Neuronal stem cell (in vitro differentiated cells): ENCODE measurements at regions not wholly inside any gene's neighbourhood (a gene's known extent, or its start where the extent isn't known, plus 50 kb on each side); places are given as distances from the start of the nearest gene placed in this dataset.
A peak's percentile ranks its signal among the peaks of the same experiment; 100 is the strongest.

ENCODE experiments used
- DNase-seq: peaks from one replicate; pipeline ENCODE4 v3.0.0-alpha.2; 2013; ENCODE audit warnings: low spot score
- H2AFZ ChIP-seq: one replicate; pipeline ENCODE4 v1.6.1; 2013; ENCODE audit warnings: mild to moderate bottlenecking, low read length, inconsistent platforms
- H2AK5ac ChIP-seq: 2 replicates; pipeline ENCODE4 v1.6.1; 2013; ENCODE audit warnings: low read depth, mild to moderate bottlenecking, inconsistent platforms, low read length, moderate library complexity, mixed read lengths
- H2BK120ac ChIP-seq: 2 replicates; pipeline ENCODE4 v1.6.1; 2013; ENCODE audit warnings: low read depth, mild to moderate bottlenecking, inconsistent platforms, low read length, moderate library complexity, mixed read lengths
- H2BK12ac ChIP-seq: one replicate; pipeline ENCODE4 v1.6.1; 2013; ENCODE audit warnings: low read length, inconsistent platforms
- H2BK15ac ChIP-seq: 2 replicates; pipeline ENCODE4 v1.6.1; 2013; ENCODE audit warnings: mild to moderate bottlenecking, low read length, inconsistent platforms, mixed read lengths
- H2BK5ac ChIP-seq: one replicate; pipeline ENCODE4 v1.6.1; 2013; ENCODE audit warnings: inconsistent platforms, mild to moderate bottlenecking, low read length, moderate library complexity
- H3K14ac ChIP-seq: one replicate; pipeline ENCODE4 v1.6.1; 2013; ENCODE audit warnings: low read length, inconsistent platforms
- H3K18ac ChIP-seq: 2 replicates; pipeline ENCODE4 v1.6.1; 2013; ENCODE audit warnings: low read length, inconsistent platforms
- H3K23ac ChIP-seq: 2 replicates; pipeline ENCODE4 v1.6.1; 2013; ENCODE audit warnings: low read depth, mild to moderate bottlenecking, mixed read lengths, low read length, inconsistent platforms; ENCODE audit not compliant: poor library complexity
- H3K27ac ChIP-seq: replicated peaks from 3 replicates; pipeline ENCODE4 v1.5.1; 2013; ENCODE audit warnings: low read length, inconsistent platforms
- H3K27me3 ChIP-seq, 3 experiments: 2 replicates each; pipeline ENCODE4 v1.6.1; 2013; ENCODE audit warnings: low read length in 3 of 3, mild to moderate bottlenecking in 2 of 3, inconsistent platforms in 1 of 3, low read depth in 1 of 3, mixed read lengths in 1 of 3, moderate library complexity in 1 of 3; ENCODE audit not compliant: control insufficient read depth in 3 of 3, insufficient read depth in 3 of 3
- H3K36me3 ChIP-seq, 2 donors: replicated peaks in 1 of 2; 2 replicates each; pipeline ENCODE4 v1.6.1; 2013; ENCODE audit warnings: low read length in 2 of 2; ENCODE audit not compliant: control insufficient read depth in 2 of 2, insufficient read depth in 2 of 2
- H3K4ac ChIP-seq: 2 replicates; pipeline ENCODE4 v1.6.1; 2013; ENCODE audit warnings: inconsistent platforms, mild to moderate bottlenecking, low read length, moderate library complexity
- H3K4me1 ChIP-seq, 2 donors: 1 replicate in 1 of 2; 2 replicates in 1 of 2; pipeline ENCODE4 v1.6.1; 2013; ENCODE audit warnings: low read length in 2 of 2, low read depth in 1 of 2; ENCODE audit not compliant: control insufficient read depth in 2 of 2, insufficient read depth in 1 of 2
- H3K4me2 ChIP-seq: one replicate; pipeline ENCODE4 v1.6.1; 2013; ENCODE audit warnings: mild to moderate bottlenecking, low read length, inconsistent platforms; ENCODE audit not compliant: insufficient read depth, poor library complexity, severe bottlenecking
- H3K4me3 ChIP-seq, 2 donors: 2 replicates each; pipeline ENCODE4 v1.5.1; 2013; ENCODE audit warnings: low read length in 2 of 2, mild to moderate bottlenecking in 2 of 2, inconsistent platforms in 1 of 2, moderate library complexity in 1 of 2
- H3K79me1 ChIP-seq: one replicate; pipeline ENCODE4 v1.6.1; 2013; ENCODE audit warnings: low read depth, mild to moderate bottlenecking, inconsistent platforms, low read length, moderate library complexity
- H3K9ac ChIP-seq: one replicate; pipeline ENCODE4 v1.6.1; 2013; ENCODE audit warnings: mild to moderate bottlenecking, low read depth, low read length, inconsistent platforms; ENCODE audit not compliant: poor library complexity
- H3K9me3 ChIP-seq, 2 donors: replicated peaks in 1 of 2; 2 replicates each; pipeline versions ENCODE3 to v1.6.1; 2013; ENCODE audit warnings: low read length in 2 of 2, mild to moderate bottlenecking in 2 of 2, inconsistent platforms in 1 of 2, low read depth in 1 of 2, mixed read lengths in 1 of 2, moderate library complexity in 1 of 2; ENCODE audit not compliant: control insufficient read depth in 2 of 2, insufficient read depth in 1 of 2
- H4K8ac ChIP-seq: one replicate; pipeline ENCODE4 v1.6.1; 2013; ENCODE audit warnings: low read depth, mild to moderate bottlenecking, inconsistent platforms, low read length, moderate library complexity
- H4K91ac ChIP-seq: one replicate; pipeline ENCODE4 v1.6.1; 2013; ENCODE audit warnings: low read length, low read depth, mild to moderate bottlenecking, inconsistent platforms; ENCODE audit not compliant: poor library complexity
- whole genome bisulfite sequencing, 2 donors: extraction: QIAGEN DNeasy Blood & Tissue Kit; methylation state at CpG; one replicate each; pipeline ENCODE4 v1.1.7; 2013; ENCODE audit warnings: missing lambda C conversion rate in 2 of 2, mixed read lengths in 1 of 2; ENCODE audit not compliant: insufficient read length in 2 of 2, insufficient replicate concordance in 1 of 2; ENCODE audit errors: extremely low coverage in 2 of 2; 5-methylcytosine and 5-hydroxymethylcytosine counted together

GRCh38 chr19:34589730-34590129 is 87.2 kb downstream of the SCGB2B2 start:
- no peak overlapping the region for H2BK120ac ChIP-seq
- no peak overlapping the region for H2BK5ac ChIP-seq
- no peak overlapping the region for H2AFZ ChIP-seq
- no peak overlapping the region for H4K8ac ChIP-seq
- WGBS, 2 donors, result no CpG with 5 or more reads among the region's 2 CpGs
- no peak for DNase-seq
- no peak overlapping the region for H3K23ac ChIP-seq
- H3K27me3 ChIP-seq, result no peaks in the 10 kb centered on the region
- no peak overlapping the region for H3K14ac ChIP-seq
- H4K91ac ChIP-seq, result no peak overlapping the region
- no peaks in the 10 kb centered on the region for H3K4me1 ChIP-seq
- H2BK12ac ChIP-seq, result no peak overlapping the region
- H2AK5ac ChIP-seq, result no peak overlapping the region
- no peaks in the 10 kb centered on the region for H3K36me3 ChIP-seq
- no peak overlapping the region for H3K18ac ChIP-seq
- H3K4me3 ChIP-seq, result no peak overlapping the region
- H3K9ac ChIP-seq, result no peak overlapping the region
- no peaks in the 10 kb centered on the region for H3K79me1 ChIP-seq
- no peak overlapping the region for H2BK15ac ChIP-seq
- H3K4ac ChIP-seq, result no peak overlapping the region
- H3K4me2 ChIP-seq, result no peak overlapping the region
- peaks cover 0 to 29% of the 10 kb centered on the region in 2 donors for H3K9me3 ChIP-seq
- H3K27ac ChIP-seq, result no peak overlapping the region

- no peak overlapping the region for H2BK15ac ChIP-seq
- no peak for DNase-seq
- no peak overlapping the region for H2AK5ac ChIP-seq
- no peak overlapping the region for H3K4me2 ChIP-seq
- no peaks in the 10 kb centered on the region for H3K36me3 ChIP-seq
- H2AFZ ChIP-seq, result no peak overlapping the region
- H3K27me3 ChIP-seq, result no peaks in the 10 kb centered on the region
- no peak overlapping the region for H3K14ac ChIP-seq
- H2BK12ac ChIP-seq, result no peak overlapping the region
- H3K4ac ChIP-seq, result no peak overlapping the region
- no peak overlapping the region for H2BK120ac ChIP-seq
- H3K27ac ChIP-seq, result no peak overlapping the region
- no peaks in the 10 kb centered on the region for H3K4me1 ChIP-seq
- peaks cover 1% of the 10 kb centered on the region for H3K79me1 ChIP-seq
- peak overlapping the region in 1 of 2 donors; percentile 37 for H3K4me3 ChIP-seq
- no peak overlapping the region for H3K9ac ChIP-seq
- no peak overlapping the region for H3K18ac ChIP-seq
- H2BK5ac ChIP-seq, result no peak overlapping the region
- H4K91ac ChIP-seq, result no peak overlapping the region
- H3K23ac ChIP-seq, result no peak overlapping the region
- no peak overlapping the region for H4K8ac ChIP-seq
- no CpG with 5 or more reads among the region's 2 CpGs for WGBS, 2 donors
- peaks cover 0 to 30% of the 10 kb centered on the region in 2 donors for H3K9me3 ChIP-seq
Observed at GRCh38 chr19:34588846-34589245, 88.1 kb downstream of the SCGB2B2 start.

- WGBS, 2 donors, result no CpG with 5 or more reads among the region's 8 CpGs
- no peak overlapping the region for H3K23ac ChIP-seq
Observed at GRCh38 chr19:34588249-34588648, 88.7 kb downstream of the SCGB2B2 start.

GRCh38 chr19:34580408-34580807 is 96.6 kb downstream of the SCGB2B2 start:
- no peak overlapping the region for H3K9ac ChIP-seq
- H2BK5ac ChIP-seq, result no peak overlapping the region
- H3K27me3 ChIP-seq, result peaks cover 0 to 13% (median 11%) of the 10 kb centered on the region in 3 experiments
- no peaks in the 10 kb centered on the region for H3K4me1 ChIP-seq
- no peak overlapping the region for H2BK12ac ChIP-seq
- no peak overlapping the region for H4K8ac ChIP-seq
- H4K91ac ChIP-seq, result no peak overlapping the region
- H2BK15ac ChIP-seq, result no peak overlapping the region
- DNase-seq, result no peak
- no peak overlapping the region for H3K4me3 ChIP-seq
- no peaks in the 10 kb centered on the region for H3K36me3 ChIP-seq
- H3K4me2 ChIP-seq, result no peak overlapping the region
- H2AK5ac ChIP-seq, result no peak overlapping the region
- H3K27ac ChIP-seq, result no peak overlapping the region
- peaks cover 0 to 7% of the 10 kb centered on the region in 2 donors for H3K9me3 ChIP-seq
- peaks cover 1% of the 10 kb centered on the region for H3K79me1 ChIP-seq
- H3K4ac ChIP-seq, result no peak overlapping the region
- WGBS, 2 donors, result no CpG with 5 or more reads among the region's 8 CpGs
- H2AFZ ChIP-seq, result no peak overlapping the region
- no peak overlapping the region for H3K23ac ChIP-seq
- H3K14ac ChIP-seq, result no peak overlapping the region
- no peak overlapping the region for H3K18ac ChIP-seq
- no peak overlapping the region for H2BK120ac ChIP-seq

More at GRCh38 chr19:34588249-34588648, 88.7 kb downstream of the SCGB2B2 start:
- no peak overlapping the region for H3K4me3 ChIP-seq
- no peak overlapping the region for H4K8ac ChIP-seq
- no peak overlapping the region for H3K18ac ChIP-seq
- H3K4me2 ChIP-seq, result no peak overlapping the region
- H3K9me3 ChIP-seq, result peaks cover 0 to 30% of the 10 kb centered on the region in 2 donors
- H3K9ac ChIP-seq, result no peak overlapping the region
- H3K4ac ChIP-seq, result no peak overlapping the region
- no peak for DNase-seq
- peak overlapping the region; percentile 75 for H3K14ac ChIP-seq
- no peak overlapping the region for H3K27ac ChIP-seq
- no peak overlapping the region for H2BK5ac ChIP-seq
- no peak overlapping the region for H2AFZ ChIP-seq
- H3K36me3 ChIP-seq, result no peaks in the 10 kb centered on the region
- no peak overlapping the region for H2AK5ac ChIP-seq
- H2BK15ac ChIP-seq, result no peak overlapping the region
- no peak overlapping the region for H2BK12ac ChIP-seq
- no peaks in the 10 kb centered on the region for H3K4me1 ChIP-seq
- peaks cover 1% of the 10 kb centered on the region for H3K79me1 ChIP-seq
- H3K27me3 ChIP-seq, result no peaks in the 10 kb centered on the region
- H4K91ac ChIP-seq, result no peak overlapping the region
- no peak overlapping the region for H2BK120ac ChIP-seq
